Panc1 (cell line): ENCODE measurements at regions not wholly inside any gene's neighbourhood (a gene's known extent, or its start where the extent isn't known, plus 50 kb on each side); places are given as distances from the start of the nearest gene placed in this dataset.

Experiments
- ATAC-seq: fragments of 200-7000 bp; cut with Tn5 transposase; 2 replicates; pipeline ENCODE4 v1.9.1; 2020; ENCODE audit warnings: mild to moderate bottlenecking, moderate library complexity
- BruUV-seq: library from RNA; stranded (reverse); fragments of 400-500 nt; replicated peaks from 2 replicates; lab custom pipeline; 2021; lab: Mats Ljungman, UMichigan
- CTCF ChIA-PET: fragments of 300-600 bp; sonication (Branson Sonifier 250); formaldehyde crosslinking; loops from one replicate; lab custom pipeline; 2022; ENCODE audit warnings: antibody characterized with exemption; lab: Charles Lee
- POLR2A ChIA-PET: fragments of 300-600 bp; sonication (Branson Sonifier 250); formaldehyde crosslinking; loops from one replicate; lab custom pipeline; 2022; ENCODE audit warnings: antibody characterized with exemption; lab: Charles Lee
- DNase-seq: peaks from one replicate; pipeline ENCODE4 v3.0.0-alpha.2; 2010; ENCODE audit warnings: low read depth, low spot score
- H3K27ac ChIP-seq: 2 replicates; pipeline ENCODE4 v1.5.1; 2011; ENCODE audit warnings: mild to moderate bottlenecking, low read length, inconsistent platforms
- H3K27me3 ChIP-seq: fragments of 200-500 bp; sonication (Bioruptor generic); 2 replicates; pipeline ENCODE4 v1.6.0; 2014; ENCODE audit warnings: low read length, inconsistent platforms; ENCODE audit not compliant: control insufficient read depth, insufficient read depth
- H3K36me3 ChIP-seq: fragments of 200-500 bp; sonication (Bioruptor generic); 2 replicates; pipeline ENCODE4 v1.5.1; 2014; ENCODE audit warnings: inconsistent platforms, mild to moderate bottlenecking, low read length, moderate library complexity; ENCODE audit not compliant: control insufficient read depth, insufficient read depth
- H3K4me1 ChIP-seq: 2 replicates; pipeline ENCODE4 v1.5.1; 2011; ENCODE audit warnings: inconsistent platforms, mild to moderate bottlenecking, low read length, moderate library complexity; ENCODE audit not compliant: control insufficient read depth, insufficient read depth
- H3K4me3 ChIP-seq, 2 experiments: 2 replicates each; pipeline ENCODE4 v1.5.1; 2011 to 2012; ENCODE audit warnings: low read depth in 2 of 2, low read length in 2 of 2, mild to moderate bottlenecking in 2 of 2, inconsistent platforms in 1 of 2, moderate library complexity in 1 of 2
- H3K9me3 ChIP-seq: fragments of 200-500 bp; sonication (Bioruptor generic); 2 replicates; pipeline ENCODE4 v1.5.1; 2014; ENCODE audit warnings: low read depth, mild to moderate bottlenecking, inconsistent platforms, low read length, moderate library complexity; ENCODE audit not compliant: control insufficient read depth, insufficient read depth
- CTCF ChIP-seq: fragments of 450-650 bp; IDR thresholded peaks from 2 replicates; pipeline ENCODE4 v1.5.1; 2017; ENCODE audit warnings: mild to moderate bottlenecking
- POLR2AphosphoS5 ChIP-seq: IDR thresholded peaks from 2 replicates; pipeline ENCODE4 v1.6.1; 2012; ENCODE audit warnings: mild to moderate bottlenecking, low read depth, low read length, moderate library complexity
- REST ChIP-seq, 2 experiments: IDR thresholded peaks; 2 replicates each; pipeline ENCODE4 v1.6.1; 2011 to 2012; ENCODE audit warnings: low read depth in 2 of 2, control low read depth in 1 of 2, low read length in 1 of 2, mild to moderate bottlenecking in 1 of 2, moderate library complexity in 1 of 2; ENCODE audit not compliant: insufficient read depth in 1 of 2
- SIN3A ChIP-seq: IDR thresholded peaks from 2 replicates; pipeline ENCODE4 v1.6.1; 2012; ENCODE audit warnings: low read depth, mild to moderate bottlenecking, low read length, moderate library complexity, borderline replicate concordance; ENCODE audit not compliant: insufficient read depth
- TCF7L2 ChIP-seq: IDR thresholded peaks from 2 replicates; pipeline ENCODE4 v1.6.1; 2011; ENCODE audit warnings: mild to moderate bottlenecking, low read depth, low read length, inconsistent platforms
- in situ Hi-C: cut with HindIII; loops from 2 replicates; pipeline ENCODE4 v1.10.0; 2016; ENCODE audit warnings: low sequenced_read_pairs, low pct_unique_long_range_greater_than_20kb
- intact Hi-C: fragments of 100-400 bp; cut with micrococcal nuclease; formaldehyde crosslinking; loops from one replicate; pipeline ENCODE4 v1.10.0; 2022; ENCODE audit not compliant: unreplicated experiment

GRCh38 chr5:57117596-57117995 is 56.3 kb upstream of the GPBP1 start:
- ATAC-seq, result no peak
- in situ Hi-C loops, result no loop called here

GRCh38 chr5:57119031-57119430 is 54.8 kb upstream of the GPBP1 start:
- ChIA-PET CTCF (interaction anchor here (0.7 kb wide), 2 partner anchors 9 to 35 kb away, joined by 11 to 13 read pairs; no protein-coding TSS in a partner anchor), POLR2A (no interaction called here)
- no peaks in the 10 kb centered on the region for H3K9me3 ChIP-seq
- no peak for ATAC-seq
- no peak overlapping the region for H3K27ac ChIP-seq
- H3K4me3 ChIP-seq, result no peak overlapping the region
- no peaks in the 10 kb centered on the region for H3K27me3 ChIP-seq
- no TSS peak for BruUV-seq
- in situ Hi-C loops, result no loop called here
- DNase-seq, result no peak
- no peaks in the 10 kb centered on the region for H3K36me3 ChIP-seq
- intact Hi-C loops, result no loop called here
- no peaks in the 10 kb centered on the region for H3K4me1 ChIP-seq
- TF ChIP-seq CTCF (no peak), REST (IDR thresholded peaks at IDR 0.05; ENCODE audit: insufficient read depth in 1 of 2, low read depth in 2 of 2, low read length in 1 of 2) (no peak), TCF7L2 (no peak), POLR2AphosphoS5 (no peak), SIN3A (no peak)

More at GRCh38 chr5:57117596-57117995, 56.3 kb upstream of the GPBP1 start:
- BruUV-seq, result no TSS peak
- H3K9me3 ChIP-seq, result no peaks in the 10 kb centered on the region
- H3K4me3 ChIP-seq, result no peak overlapping the region
- intact Hi-C loops, result no loop called here
- no peak for DNase-seq
- TF ChIP-seq REST (IDR thresholded peaks at IDR 0.05; ENCODE audit: insufficient read depth in 1 of 2, low read depth in 2 of 2, low read length in 1 of 2), result no peak
- ChIA-PET POLR2A (no interaction called here), CTCF (no interaction called here)
- no peaks in the 10 kb centered on the region for H3K4me1 ChIP-seq
- no peaks in the 10 kb centered on the region for H3K36me3 ChIP-seq
- no peak overlapping the region for H3K27ac ChIP-seq
- H3K27me3 ChIP-seq, result peaks cover 3% of the 10 kb centered on the region; the same call in 1 of the 2 replicates
